OCI-LY3 (cell line): ENCODE measurements at regions not wholly inside any gene's neighbourhood (a gene's known extent, or its start where the extent isn't known, plus 50 kb on each side); places are given as distances from the start of the nearest gene placed in this dataset.

Experiments used
- CTCF ChIP-seq: fragments of 200-600, 300-600 bp; sonication (generic); IDR thresholded peaks from 2 replicates; pipeline ENCODE4 v1.5.1; 2014; ENCODE audit warnings: antibody characterized with exemption, low read length, low read depth
- EZH2phosphoT487 ChIP-seq: fragments of 200-600 bp; shearing (Covaris generic); IDR thresholded peaks from 2 replicates; pipeline ENCODE4 v1.6.1; 2018; ENCODE audit warnings: antibody characterized with exemption, mixed run types, low read depth

- TF ChIP-seq CTCF, result no peak
- no peak for TF ChIP-seq EZH2phosphoT487
These were observed 86.5 kb upstream of the LEF1 start for GRCh38 chr4:108255203-108255747.
